Peyer's patch (tissue), 4 donors: ENCODE measurements at regions not wholly inside any gene's neighbourhood (a gene's known extent, or its start where the extent isn't known, plus 50 kb on each side); places are given as distances from the start of the nearest gene placed in this dataset.

Experiments used
- CTCF ChIP-seq, 6 experiments: fragments of 450-650 bp in 4 of 6; fragments of 200-600 bp in 2 of 6; sonication (generic) in 1 of 6; IDR thresholded peaks; one replicate each; pipeline ENCODE4 v1.5.1; 2017 to 2019; ENCODE audit warnings: antibody characterized with exemption in 6 of 6, mild to moderate bottlenecking in 3 of 6, moderate library complexity in 1 of 6
- POLR2A ChIP-seq, 2 donors: fragments of 450-650 bp; IDR thresholded peaks; one replicate each; pipeline ENCODE4 v1.5.1; 2017; ENCODE audit warnings: antibody characterized with exemption in 2 of 2, mild to moderate bottlenecking in 2 of 2, moderate library complexity in 2 of 2

- TF ChIP-seq CTCF (IDR thresholded peaks at IDR 0.05), result no peak
- TF ChIP-seq POLR2A (IDR thresholded peaks at IDR 0.05), result no peak
Measured at GRCh38 chr3:177300842-177301241, 103.6 kb upstream of the TBL1XR1 start.
